IPS-NIHi11 (cell line): ENCODE measurements at regions not wholly inside any gene's neighbourhood (a gene's known extent, or its start where the extent isn't known, plus 50 kb on each side); places are given as distances from the start of the nearest gene placed in this dataset.

Source experiments
- DNase-seq: peaks from one replicate; pipeline ENCODE4 v3.0.0; 2012; ENCODE audit warnings: mixed read lengths, low spot score

GRCh38 chr20:23231561-23232218 is 118.9 kb upstream of the NXT1 start:
- DNase-seq, result no peak

DNA sequence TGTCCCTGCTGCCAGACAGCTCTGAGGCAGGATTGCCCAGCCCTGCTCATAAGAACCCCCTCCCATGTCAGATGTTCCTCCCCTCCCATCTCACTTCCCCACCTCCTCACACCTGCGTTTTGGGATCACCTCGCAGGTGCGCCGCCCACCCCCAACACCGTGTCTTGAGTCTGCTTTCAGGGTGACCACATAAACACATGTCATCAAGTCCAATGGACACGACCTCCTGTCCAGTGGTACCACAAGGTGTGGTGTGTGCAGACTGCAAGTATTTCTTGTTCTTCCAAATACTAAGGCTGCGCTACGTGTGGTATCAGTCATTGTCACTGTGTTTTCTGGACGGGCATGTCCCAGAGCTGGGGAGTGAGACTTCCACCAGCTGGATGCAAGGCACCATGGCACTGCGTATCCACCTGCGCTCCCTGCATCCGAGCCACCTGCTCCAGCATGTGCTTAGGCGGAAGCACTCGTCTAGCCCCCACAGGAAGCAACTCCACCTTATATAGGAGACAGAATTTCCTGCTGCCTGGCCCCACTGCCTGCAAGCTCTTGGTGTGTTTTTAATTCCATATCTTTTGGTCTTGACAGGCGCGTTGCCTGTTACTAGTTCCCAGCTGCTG is 119.7 kb upstream of the NXT1 start:
- no peak for DNase-seq

DNA sequence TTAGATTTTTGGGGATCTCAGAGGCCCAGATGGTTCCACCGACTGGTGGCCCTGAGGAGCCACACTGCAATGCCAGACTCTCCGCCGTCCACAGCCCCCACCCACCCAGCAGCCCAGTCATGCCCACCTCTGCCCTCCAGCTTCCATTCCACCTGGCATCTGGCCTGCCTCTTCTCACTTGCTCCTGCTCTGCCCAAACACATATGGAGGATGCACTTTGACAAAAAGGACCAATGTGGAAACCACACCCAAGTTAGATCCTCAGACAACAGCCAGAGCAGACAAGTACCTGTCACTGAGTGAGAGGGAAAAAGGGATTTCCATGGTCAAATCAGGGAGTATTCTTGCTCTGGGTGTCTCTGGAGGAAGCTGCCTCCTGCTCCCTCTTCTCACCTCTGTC is 120.6 kb upstream of the NXT1 start:
- DNase-seq, result no peak

GRCh38 chr20:23228912-23229311 is 121.7 kb upstream of the NXT1 start:
- DNase-seq, result no peak

- DNase-seq, result no peak
Measured at GRCh38 chr20:23227976-23228375, 122.6 kb upstream of the NXT1 start.

- no peak for DNase-seq
Measured at GRCh38 chr20:23227274-23227673, 123.3 kb upstream of the NXT1 start.

GRCh38 chr20:23226612-23227265 is 123.9 kb upstream of the NXT1 start:
- DNase-seq, result no peak

GRCh38 chr20:23225407-23226060 is 125.1 kb upstream of the NXT1 start:
- DNase-seq, result no peak

- DNase-seq, result no peak
Measured at GRCh38 chr20:23224806-23225205, 125.8 kb upstream of the NXT1 start.

DNA sequence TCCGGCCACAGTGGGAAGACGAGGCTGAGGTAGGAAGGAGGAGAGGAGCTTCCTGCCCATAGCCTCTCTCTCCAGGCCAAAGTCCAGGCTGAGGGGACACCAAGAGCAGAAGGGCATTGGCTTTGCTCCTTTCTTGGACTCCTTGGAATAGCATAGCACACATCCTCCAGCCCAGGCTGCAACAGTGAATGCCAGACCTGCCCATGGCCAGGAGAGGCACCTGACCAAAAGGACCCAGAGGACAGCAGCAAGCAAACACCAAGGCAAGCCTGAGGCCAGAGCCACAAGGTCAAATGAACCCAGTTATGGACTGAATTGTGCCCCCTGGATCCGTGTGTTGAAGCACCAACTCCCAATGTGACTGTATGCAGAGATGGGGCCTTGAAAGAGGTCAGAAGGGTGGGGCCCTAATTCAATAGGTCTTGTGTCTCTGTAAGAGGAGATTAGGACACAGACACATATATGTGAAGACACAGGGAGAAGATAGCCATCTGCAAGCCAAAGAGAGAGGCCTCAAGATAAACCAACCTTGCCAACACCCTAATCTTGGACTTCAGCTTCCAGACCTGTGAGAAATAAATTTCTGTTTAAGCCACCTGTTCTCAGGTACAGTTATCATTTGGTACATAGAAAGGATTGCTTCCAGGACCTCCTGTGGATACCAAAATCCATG is 126.5 kb upstream of the NXT1 start:
- no peak for DNase-seq

GRCh38 chr20:23222531-23223200 is 127.9 kb upstream of the NXT1 start:
- DNase-seq, result no peak

DNA sequence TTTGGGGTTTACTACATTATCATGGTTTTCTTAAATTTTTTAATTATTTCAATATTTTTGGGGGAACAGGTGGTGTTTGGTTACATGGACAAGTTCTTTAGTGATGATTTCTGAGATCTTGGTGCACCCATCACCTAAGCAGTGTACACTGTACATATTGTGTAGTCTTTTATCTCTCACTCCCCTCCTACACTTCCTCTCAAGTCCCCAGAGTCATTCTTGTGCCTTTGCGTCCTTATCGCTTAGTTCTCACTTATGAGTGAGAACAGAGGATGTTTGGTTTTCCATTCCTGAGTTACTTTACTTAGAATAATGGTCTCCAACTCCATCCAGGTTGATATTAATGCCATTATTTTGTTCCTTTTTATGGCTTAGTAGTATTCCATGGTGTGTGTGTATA is 130.9 kb upstream of the CD93 start:
- DNase-seq, result no peak

DNA sequence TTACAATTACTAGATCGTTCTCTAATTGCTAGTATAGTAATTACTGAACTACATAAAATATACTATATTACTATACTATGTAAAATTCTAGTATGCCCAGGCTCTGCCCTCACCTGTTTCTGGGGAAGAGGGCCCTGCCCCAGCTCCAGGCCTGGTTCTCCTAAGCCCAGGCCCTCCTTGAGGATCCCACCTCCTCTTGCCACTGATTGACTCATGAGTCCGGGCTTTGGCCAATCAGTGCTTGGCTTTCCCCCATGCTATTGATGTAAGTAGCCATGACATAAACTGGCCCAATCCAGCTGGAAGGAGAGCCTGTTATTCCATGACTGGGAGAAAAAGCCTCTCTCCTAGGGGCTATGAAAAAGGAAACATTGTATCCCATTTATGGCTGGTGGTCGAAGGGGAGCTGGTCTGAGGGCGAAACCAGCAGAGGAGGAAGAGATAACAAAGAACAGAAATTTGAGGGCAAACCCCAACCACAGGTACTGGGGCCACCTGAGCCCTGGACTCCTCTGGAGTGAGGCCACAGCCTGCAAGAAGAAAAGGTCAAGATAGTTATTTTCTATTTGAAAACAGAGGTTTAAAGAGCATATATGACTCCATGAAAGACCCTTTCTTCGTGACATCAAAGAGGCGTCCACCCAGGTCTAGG is 129.3 kb upstream of the CD93 start:
- DNase-seq, result no peak

- DNase-seq, result no peak
Measured at GRCh38 chr20:23214903-23215302, 128.8 kb upstream of the CD93 start.

DNA sequence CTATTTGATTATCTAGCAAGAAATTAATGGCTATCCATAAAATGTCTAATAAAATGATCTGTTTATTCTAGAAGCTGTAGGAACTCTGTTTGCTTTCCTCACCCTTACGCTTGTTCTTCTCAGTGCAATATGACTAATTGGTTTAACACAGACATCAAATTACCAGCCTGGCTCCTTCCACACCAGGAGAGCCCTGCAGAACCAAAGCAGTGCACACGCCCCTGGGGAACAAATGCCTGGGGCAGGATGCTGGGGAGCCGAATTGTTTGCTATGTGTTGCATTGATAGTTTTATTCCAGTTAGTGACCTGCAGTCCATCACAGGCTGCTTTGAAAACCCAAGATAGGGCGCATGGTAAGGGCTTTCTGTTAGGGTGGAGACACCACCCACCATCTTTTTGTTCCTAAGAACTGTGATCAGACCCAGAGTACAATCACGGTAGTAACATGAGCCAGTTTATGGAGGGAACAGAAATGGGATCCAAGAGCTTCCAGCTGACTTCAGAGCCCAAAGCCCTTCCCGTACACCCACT is 126.4 kb upstream of the CD93 start:
- no peak for DNase-seq

- DNase-seq, result no peak
Measured at GRCh38 chr20:23212011-23212410, 125.9 kb upstream of the CD93 start.

GRCh38 chr20:23211164-23211563 is 125.0 kb upstream of the CD93 start:
- no peak for DNase-seq

DNA sequence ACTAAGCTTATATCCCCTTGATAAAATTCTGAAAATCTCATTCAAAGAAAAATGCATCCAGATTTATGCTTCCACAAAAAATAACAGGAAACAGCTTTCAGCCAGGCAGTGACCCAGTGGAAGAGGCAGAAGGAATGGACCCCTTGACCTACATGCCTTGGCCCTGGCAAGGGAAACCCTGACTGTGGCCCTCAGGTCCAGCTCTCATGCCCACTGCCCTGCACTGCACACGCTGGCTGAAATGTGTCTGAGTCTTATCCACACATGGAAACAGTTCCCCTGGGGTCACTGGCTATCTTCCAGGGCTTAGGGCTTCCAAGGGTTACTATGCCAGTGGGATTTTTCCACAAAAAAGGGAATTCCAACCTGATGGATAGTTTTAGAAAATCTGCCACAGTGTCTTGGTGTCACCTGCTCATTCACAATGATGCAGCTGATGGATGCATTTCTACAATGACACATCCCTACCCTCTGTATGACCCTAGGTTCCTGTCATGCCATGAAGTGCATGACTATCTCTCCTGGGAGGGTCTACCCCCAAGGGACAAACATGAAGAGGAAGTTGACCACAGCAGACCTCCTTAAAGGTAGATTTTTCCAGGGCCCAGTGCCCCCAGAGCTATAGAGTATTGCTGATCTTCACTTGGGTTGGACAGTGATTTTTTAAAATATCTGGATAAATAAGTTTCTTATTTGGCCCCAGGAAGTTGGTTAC is 121.9 kb upstream of the CD93 start:
- no peak for DNase-seq

DNA sequence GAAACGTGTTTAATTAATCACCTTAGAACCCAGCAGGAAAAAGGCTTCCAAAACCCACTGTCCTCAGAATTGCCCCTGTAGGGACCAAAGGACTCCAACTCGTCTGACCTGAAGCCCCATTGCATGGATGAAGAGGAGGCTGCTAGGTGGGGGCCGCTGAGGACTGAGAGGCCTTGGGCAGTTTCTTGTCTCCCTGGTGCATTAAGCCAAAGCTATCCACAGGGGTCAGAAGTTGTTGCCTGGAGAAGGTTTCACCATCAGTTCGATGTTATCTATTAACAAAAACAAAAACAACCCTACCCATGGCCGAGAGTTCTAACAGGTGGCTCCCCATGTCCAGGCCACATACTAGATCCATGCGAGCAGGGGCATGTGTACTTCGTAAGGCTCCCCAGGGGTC is 120.9 kb upstream of the CD93 start:
- DNase-seq, result no peak

DNA sequence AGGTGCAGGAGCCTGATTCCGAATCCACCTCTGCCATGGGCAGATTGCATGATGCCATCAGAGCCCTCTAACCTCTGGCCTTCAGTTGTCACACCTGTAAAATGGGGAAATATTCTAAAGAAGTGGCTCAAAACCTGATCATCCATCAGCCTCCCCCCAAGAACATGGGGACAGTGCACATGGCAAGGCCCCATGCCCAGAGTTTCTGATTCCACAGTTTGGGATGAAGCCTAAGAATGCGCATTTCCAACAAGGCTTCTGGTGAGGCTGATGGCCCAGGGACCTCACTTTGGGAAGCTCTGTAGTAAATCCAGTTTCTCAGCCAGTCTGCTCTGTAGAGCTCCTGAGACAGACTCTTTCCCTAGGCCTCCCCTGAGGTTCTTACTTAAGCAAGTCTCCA is 119.9 kb upstream of the CD93 start:
- no peak for DNase-seq
